Skin epidermis (tissue), 12 donors: ENCODE measurements at regions not wholly inside any gene's neighbourhood (a gene's known extent, or its start where the extent isn't known, plus 50 kb on each side); places are given as distances from the start of the nearest gene placed in this dataset.

Source experiments
- H3K27ac ChIP-seq, 21 experiments: fragments of 200-600 bp; sonication (generic) in 11 of 21; one replicate each; pipeline ENCODE4 v1.5.0; 2020; ENCODE audit warnings: mild to moderate bottlenecking in 3 of 21, inconsistent platforms in 2 of 21, moderate library complexity in 2 of 21
- H3K4me3 ChIP-seq, 7 experiments: fragments of 200-600 bp; sonication (generic) in 2 of 7; one replicate each; pipeline ENCODE4 v1.5.0; 2020; ENCODE audit warnings: inconsistent platforms in 2 of 7, mild to moderate bottlenecking in 2 of 7, moderate library complexity in 1 of 7

- Histone ChIP-seq H3K27ac (no peak overlapping the region), H3K4me3 (no peak overlapping the region)
These were observed 63.0 kb downstream of the INSIG1 start for GRCh38 chr7:155360495-155361345.

GRCh38 chr7:155361346-155361680 is 63.6 kb downstream of the INSIG1 start:
- no peak overlapping the region for H3K4me3 ChIP-seq
- no peak overlapping the region for H3K27ac ChIP-seq

GRCh38 chr7:155361947-155362346 is 64.3 kb downstream of the INSIG1 start:
- no peak overlapping the region for H3K4me3 ChIP-seq
- no peak overlapping the region for H3K27ac ChIP-seq

- Histone ChIP-seq H3K27ac (no peak overlapping the region), H3K4me3 (no peak overlapping the region)
These were observed 64.9 kb downstream of the INSIG1 start for GRCh38 chr7:155362380-155363145.

- Histone ChIP-seq H3K4me3 (no peak overlapping the region), H3K27ac (no peak overlapping the region)
These were observed 65.5 kb downstream of the INSIG1 start for GRCh38 chr7:155363146-155363539.

GRCh38 chr7:155363852-155364600 is 66.3 kb downstream of the INSIG1 start:
- Histone ChIP-seq H3K27ac (no peak overlapping the region), H3K4me3 (no peak overlapping the region)

DNA sequence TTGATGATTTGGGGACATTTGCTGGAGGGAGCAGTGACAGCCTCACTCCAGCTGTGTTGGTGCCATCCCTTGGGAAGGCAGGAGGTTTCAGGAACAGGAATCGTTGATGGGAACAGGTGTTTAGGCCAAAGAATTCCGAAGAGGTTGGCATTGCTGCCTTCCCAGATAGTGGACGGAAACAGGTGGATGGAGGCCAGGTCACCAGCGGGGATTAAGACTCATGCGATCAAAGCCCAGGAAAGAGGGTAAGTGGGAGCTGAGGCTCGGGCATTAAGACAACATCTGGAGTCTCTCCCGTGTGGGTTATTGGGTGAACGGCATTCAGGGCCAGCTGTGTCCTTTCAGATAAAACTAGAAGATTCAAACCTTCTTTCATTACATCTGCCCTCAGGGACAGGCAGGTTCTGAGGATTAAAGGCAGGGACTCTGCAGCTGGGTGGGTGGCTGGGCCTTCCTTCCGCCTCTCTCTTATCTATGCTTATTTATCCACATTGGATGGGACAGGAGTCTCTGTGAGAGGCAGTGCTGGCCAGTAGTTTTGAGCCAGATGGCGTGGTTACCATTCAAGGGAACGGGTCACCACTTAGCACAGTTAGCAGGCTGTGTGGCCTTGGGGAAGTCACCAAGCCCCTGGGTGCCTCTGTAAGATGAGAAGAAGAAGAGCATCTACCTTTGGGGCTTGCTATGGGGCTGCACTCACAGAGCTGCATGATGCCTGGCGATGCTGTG is 67.6 kb downstream of the INSIG1 start:
- H3K4me3 ChIP-seq, result no peak overlapping the region
- no peak overlapping the region for H3K27ac ChIP-seq

DNA sequence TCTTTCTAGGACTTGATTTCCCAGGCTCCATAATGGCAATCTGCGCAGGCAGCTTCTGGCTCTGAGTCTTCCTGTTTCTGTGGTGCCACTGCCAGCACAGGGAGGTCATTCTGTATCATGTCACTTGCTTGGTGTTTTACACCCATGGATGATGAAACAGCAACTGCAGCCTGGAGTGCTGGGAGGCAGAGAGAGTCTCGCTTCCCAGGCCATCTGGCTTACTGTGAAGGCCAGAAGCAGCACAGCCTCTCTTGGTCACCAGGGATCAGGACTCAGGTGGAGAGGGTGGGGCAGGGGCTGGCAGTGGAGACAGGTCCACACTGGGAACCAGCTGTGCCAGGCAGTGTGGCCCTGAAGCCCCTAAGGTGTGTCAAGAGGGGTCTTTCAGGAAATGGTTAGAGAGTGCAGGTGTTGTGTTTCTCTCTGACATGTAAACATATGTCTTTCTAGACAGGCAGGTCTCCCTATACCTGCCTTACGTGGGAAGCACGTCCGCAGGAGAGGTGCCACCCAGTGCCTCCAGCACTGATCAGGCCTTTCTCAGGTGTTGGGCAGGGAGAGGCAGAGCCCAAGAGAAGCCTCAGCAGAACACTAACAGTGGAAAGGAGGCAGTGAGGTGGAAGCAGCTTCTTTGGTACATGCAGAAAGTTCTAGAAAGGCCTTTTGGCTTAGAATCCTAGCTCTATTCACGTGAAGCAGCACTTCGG is 71.4 kb downstream of the INSIG1 start:
- no peak overlapping the region for H3K27ac ChIP-seq
- H3K4me3 ChIP-seq, result no peak overlapping the region

DNA sequence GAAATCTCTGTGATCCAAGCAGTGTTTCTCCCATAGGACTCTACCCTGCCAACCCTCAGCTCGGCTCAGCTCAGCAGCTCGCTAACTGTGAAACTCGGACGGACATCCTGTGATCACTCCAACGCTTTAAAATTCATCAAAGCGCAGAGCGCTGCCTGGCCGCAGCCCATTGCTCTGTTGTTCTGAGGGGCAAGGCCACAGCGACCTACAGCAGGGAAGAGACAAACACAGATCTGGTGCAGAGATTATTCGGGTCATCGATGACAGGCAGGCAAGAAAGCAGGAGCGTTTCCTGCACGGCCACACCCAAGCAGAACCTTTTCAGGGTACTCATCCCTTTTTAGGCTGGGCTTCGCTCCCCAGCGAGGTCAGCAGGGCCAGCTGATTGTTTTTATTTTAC is 72.1 kb downstream of the INSIG1 start:
- H3K27ac ChIP-seq, result no peak overlapping the region
- H3K4me3 ChIP-seq, result no peak overlapping the region

- Histone ChIP-seq H3K27ac (no peak overlapping the region), H3K4me3 (no peak overlapping the region)
These were observed 73.7 kb downstream of the INSIG1 start for GRCh38 chr7:155371331-155371883.

- H3K4me3 ChIP-seq, result no peak overlapping the region
These were observed 74.5 kb downstream of the INSIG1 start for GRCh38 chr7:155371884-155372781.

GRCh38 chr7:155372782-155373358 is 75.2 kb downstream of the INSIG1 start:
- Histone ChIP-seq H3K4me3 (peak overlapping the region in 2 of 7 experiments; percentile 9 to 22), H3K27ac (no peak overlapping the region)

More at GRCh38 chr7:155371884-155372781, 74.5 kb downstream of the INSIG1 start:
- no peak overlapping the region for H3K27ac ChIP-seq

GRCh38 chr7:155373359-155374273 is 75.9 kb downstream of the INSIG1 start:
- H3K27ac ChIP-seq, result no peak overlapping the region
- peak overlapping the region in 3 of 7 experiments; percentile 9 to 22 (median 12) for H3K4me3 ChIP-seq

- Histone ChIP-seq H3K27ac (no peak overlapping the region), H3K4me3 (peak overlapping the region in 2 of 7 experiments; percentile 6 to 22)
These were observed 76.9 kb downstream of the INSIG1 start for GRCh38 chr7:155374276-155375252.
